ENCODE measurements at regions not wholly inside any gene's neighbourhood (a gene's known extent, or its start where the extent isn't known, plus 50 kb on each side); places are given as distances from the start of the nearest gene placed in this dataset.

- no peak for DNase-seq (ENCODE audit: low read depth, low spot score)
These were observed 77.2 kb upstream of the SLC34A2 start for GRCh38 chr4:25578432-25578831.

GRCh38 chr4:25580633-25581467 lies 74.8 kb upstream of the SLC34A2 start:
- DNase-seq (ENCODE audit: low read depth, low spot score) = no peak

GRCh38 chr4:25585901-25586523 lies 69.6 kb upstream of the SLC34A2 start:
- DNase-seq (ENCODE audit: low read depth, low spot score) = no peak

GRCh38 chr4:25588206-25588605 lies 67.4 kb upstream of the SLC34A2 start:
- DNase-seq (ENCODE audit: low read depth, low spot score) = no peak

- DNase-seq (ENCODE audit: low read depth, low spot score) = no peak
These were observed 65.5 kb upstream of the SLC34A2 start for GRCh38 chr4:25590171-25590570.

- DNase-seq (ENCODE audit: low read depth, low spot score) = no peak
These were observed 62.9 kb upstream of the SLC34A2 start for GRCh38 chr4:25592736-25593135.
